WERI-Rb-1 (cell line): ENCODE measurements at regions not wholly inside any gene's neighbourhood (a gene's known extent, or its start where the extent isn't known, plus 50 kb on each side); places are given as distances from the start of the nearest gene placed in this dataset.

Experiments used
- DNase-seq: peaks from one replicate; pipeline ENCODE4 v3.0.0-alpha.2; 2020
- H3K27ac ChIP-seq: fragments of 250-450 bp; sonication (Bioruptor Pico); 2 replicates; pipeline ENCODE4 v1.5.1; 2020; ENCODE audit warnings: mild to moderate bottlenecking, moderate library complexity
- H3K27me3 ChIP-seq: fragments of 250-450 bp; sonication (Bioruptor Pico); 2 replicates; pipeline ENCODE4 v1.5.1; 2021; ENCODE audit warnings: mild to moderate bottlenecking, low read depth, moderate library complexity; ENCODE audit not compliant: insufficient read depth, severe bottlenecking
- H3K36me3 ChIP-seq: fragments of 250-450 bp; sonication (Bioruptor Pico); 2 replicates; pipeline ENCODE4 v1.5.1; 2020; ENCODE audit warnings: mild to moderate bottlenecking, moderate library complexity
- H3K4me3 ChIP-seq: 2 replicates; pipeline ENCODE4 v1.5.1; 2011; ENCODE audit warnings: low read depth, mild to moderate bottlenecking, control low read depth, low read length
- H3K9me3 ChIP-seq: fragments of 250-450 bp; sonication (Bioruptor Pico); 2 replicates; pipeline ENCODE4 v1.5.1; 2021; ENCODE audit warnings: mild to moderate bottlenecking, moderate library complexity; ENCODE audit not compliant: severe bottlenecking
- CTCF ChIP-seq: IDR thresholded peaks from 2 replicates; pipeline ENCODE4 v1.5.1; 2011; ENCODE audit warnings: low read depth, mild to moderate bottlenecking, control low read depth, inconsistent platforms, low read length

- Histone ChIP-seq H3K36me3 (no peaks in the 10 kb centered on the region), H3K4me3 (no peak overlapping the region), H3K9me3 (no peaks in the 10 kb centered on the region), H3K27ac (no peak overlapping the region), H3K27me3 (no peaks in the 10 kb centered on the region)
- DNase-seq: no peak
- TF ChIP-seq CTCF: no peak
These were observed 410.0 kb downstream of the DIPK2A start for GRCh38 chr3:144381607-144382006.

GRCh38 chr3:144384241-144384979 lies 412.8 kb downstream of the DIPK2A start:
- no peaks in the 10 kb centered on the region for H3K27me3 ChIP-seq
- H3K4me3 ChIP-seq: no peak overlapping the region
- no peaks in the 10 kb centered on the region for H3K36me3 ChIP-seq
- no peaks in the 10 kb centered on the region for H3K9me3 ChIP-seq
- H3K27ac ChIP-seq: no peak overlapping the region
- no peak for TF ChIP-seq CTCF
- DNase-seq: no peak

- H3K36me3 ChIP-seq: no peaks in the 10 kb centered on the region
- TF ChIP-seq CTCF: no peak
- no peaks in the 10 kb centered on the region for H3K27me3 ChIP-seq
- no peaks in the 10 kb centered on the region for H3K9me3 ChIP-seq
- H3K4me3 ChIP-seq: no peak overlapping the region
- no peak overlapping the region for H3K27ac ChIP-seq
- no peak for DNase-seq
These were observed 419.2 kb downstream of the DIPK2A start for GRCh38 chr3:144390786-144391185.

- no peak for TF ChIP-seq CTCF
- Histone ChIP-seq H3K4me3 (no peak overlapping the region), H3K36me3 (no peaks in the 10 kb centered on the region), H3K27me3 (no peaks in the 10 kb centered on the region), H3K9me3 (no peaks in the 10 kb centered on the region), H3K27ac (no peak overlapping the region)
- no peak for DNase-seq
These were observed 419.6 kb downstream of the DIPK2A start for GRCh38 chr3:144391236-144391635.

GRCh38 chr3:144394032-144394431 lies 422.4 kb downstream of the DIPK2A start:
- TF ChIP-seq CTCF: no peak
- no peak for DNase-seq

GRCh38 chr3:144402430-144402829 lies 430.8 kb downstream of the DIPK2A start:
- Histone ChIP-seq H3K27ac (no peak overlapping the region), H3K36me3 (no peaks in the 10 kb centered on the region), H3K9me3 (no peaks in the 10 kb centered on the region), H3K27me3 (no peaks in the 10 kb centered on the region), H3K4me3 (no peak overlapping the region)
- DNase-seq: no peak
- TF ChIP-seq CTCF: no peak

More at GRCh38 chr3:144394032-144394431, 422.4 kb downstream of the DIPK2A start:
- Histone ChIP-seq H3K4me3 (no peak overlapping the region), H3K27me3 (no peaks in the 10 kb centered on the region), H3K9me3 (no peaks in the 10 kb centered on the region), H3K27ac (no peak overlapping the region), H3K36me3 (no peaks in the 10 kb centered on the region)
